ENCODE measurements at regions not wholly inside any gene's neighbourhood (a gene's known extent, or its start where the extent isn't known, plus 50 kb on each side); places are given as distances from the start of the nearest gene placed in this dataset.

- Histone ChIP-seq H3K36me3 (no peaks in the 10 kb centered on the region), H3K4me3 (no peak overlapping the region), H3K9me3 (no peaks in the 10 kb centered on the region), H3K4me1 (no peaks in the 10 kb centered on the region), H3K27me3 (no peaks in the 10 kb centered on the region), H3K27ac (no peak overlapping the region)
- no peak for TF ChIP-seq POLR2AphosphoS5 (IDR thresholded peaks at IDR 0.05; ENCODE audit: insufficient read depth in 1 of 2, low read depth in 1 of 2)
- TF ChIP-seq CTCF (IDR thresholded peaks at IDR 0.05): no peak
- intact Hi-C loops (cut with DNase I): no loop called here
- no peak for DNase-seq (ENCODE audit: extremely low spot score in 2 of 2)
These were observed 97.6 kb downstream of the TM2D1 start for GRCh38 chr1:61627365-61627764.

- H3K27me3 ChIP-seq: no peaks in the 10 kb centered on the region
- intact Hi-C loops (cut with DNase I): loop anchor here (1.0 kb wide), 1 partner anchor 9 kb away; no protein-coding TSS in a partner anchor
- no peaks in the 10 kb centered on the region for H3K36me3 ChIP-seq
- TF ChIP-seq CTCF (IDR thresholded peaks at IDR 0.05) (no peak), POLR2A (IDR thresholded peaks at IDR 0.05) (no peak), POLR2AphosphoS5 (IDR thresholded peaks at IDR 0.05; ENCODE audit: insufficient read depth in 1 of 2, low read depth in 1 of 2) (no peak)
- no peak overlapping the region for H3K27ac ChIP-seq
- no peaks in the 10 kb centered on the region for H3K9me3 ChIP-seq
- H3K4me1 ChIP-seq: no peaks in the 10 kb centered on the region
- H3K4me3 ChIP-seq: no peak overlapping the region
- no peak for DNase-seq (ENCODE audit: extremely low spot score in 2 of 2)
These were observed 98.1 kb downstream of the TM2D1 start for GRCh38 chr1:61626816-61627215.

- H3K4me3 ChIP-seq: no peak overlapping the region
- intact Hi-C loops (cut with DNase I): no loop called here
- TF ChIP-seq POLR2AphosphoS5 (IDR thresholded peaks at IDR 0.05; ENCODE audit: insufficient read depth in 1 of 2, low read depth in 1 of 2): no peak
- TF ChIP-seq CTCF (IDR thresholded peaks at IDR 0.05): no peak
- TF ChIP-seq POLR2A (IDR thresholded peaks at IDR 0.05): no peak
- H3K36me3 ChIP-seq: no peaks in the 10 kb centered on the region
- no peaks in the 10 kb centered on the region for H3K9me3 ChIP-seq
- no peak overlapping the region for H3K27ac ChIP-seq
- H3K4me1 ChIP-seq: no peaks in the 10 kb centered on the region
- no peak for DNase-seq (ENCODE audit: extremely low spot score in 2 of 2)
- no peaks in the 10 kb centered on the region for H3K27me3 ChIP-seq
These were observed 101.1 kb downstream of the TM2D1 start for GRCh38 chr1:61623852-61624251.

GRCh38 chr1:61620536-61620935 lies 104.4 kb downstream of the TM2D1 start:
- H3K36me3 ChIP-seq: no peaks in the 10 kb centered on the region
- H3K27ac ChIP-seq: no peak overlapping the region
- H3K27me3 ChIP-seq: no peaks in the 10 kb centered on the region
- intact Hi-C loops (cut with DNase I): no loop called here
- H3K9me3 ChIP-seq: no peaks in the 10 kb centered on the region
- TF ChIP-seq POLR2A (IDR thresholded peaks at IDR 0.05) (no peak), POLR2AphosphoS5 (IDR thresholded peaks at IDR 0.05; ENCODE audit: insufficient read depth in 1 of 2, low read depth in 1 of 2) (no peak), CTCF (IDR thresholded peaks at IDR 0.05) (no peak)
- H3K4me3 ChIP-seq: no peak overlapping the region
- H3K4me1 ChIP-seq: no peaks in the 10 kb centered on the region
- DNase-seq (ENCODE audit: extremely low spot score in 2 of 2): no peak

GRCh38 chr1:61618755-61619154 lies 106.2 kb downstream of the TM2D1 start:
- intact Hi-C loops (cut with DNase I): no loop called here
- no peak for DNase-seq (ENCODE audit: extremely low spot score in 2 of 2)

More at GRCh38 chr1:61618755-61619154, 106.2 kb downstream of the TM2D1 start:
- Histone ChIP-seq H3K27ac (no peak overlapping the region), H3K4me1 (no peaks in the 10 kb centered on the region), H3K9me3 (no peaks in the 10 kb centered on the region), H3K27me3 (no peaks in the 10 kb centered on the region), H3K36me3 (no peaks in the 10 kb centered on the region), H3K4me3 (no peak overlapping the region)
- TF ChIP-seq POLR2AphosphoS5 (IDR thresholded peaks at IDR 0.05; ENCODE audit: insufficient read depth in 1 of 2, low read depth in 1 of 2) (no peak), CTCF (IDR thresholded peaks at IDR 0.05) (no peak), POLR2A (IDR thresholded peaks at IDR 0.05) (no peak)
